HG02763 (cell line): ENCODE measurements at regions not wholly inside any gene's neighbourhood (a gene's known extent, or its start where the extent isn't known, plus 50 kb on each side); places are given as distances from the start of the nearest gene placed in this dataset.
"Not testable (repeated sequence)": the region's sequence is repeated elsewhere in the genome, so short reads cannot be mapped to it uniquely, and the experiment has no call there.

Experiments
- ATAC-seq: cut with Tn5 transposase; IDR thresholded peaks from one replicate; pipeline ENCODE4 v1.9.1; 2021; ENCODE audit warnings: mild to moderate bottlenecking, moderate library complexity; ENCODE audit not compliant: unreplicated experiment

DNA sequence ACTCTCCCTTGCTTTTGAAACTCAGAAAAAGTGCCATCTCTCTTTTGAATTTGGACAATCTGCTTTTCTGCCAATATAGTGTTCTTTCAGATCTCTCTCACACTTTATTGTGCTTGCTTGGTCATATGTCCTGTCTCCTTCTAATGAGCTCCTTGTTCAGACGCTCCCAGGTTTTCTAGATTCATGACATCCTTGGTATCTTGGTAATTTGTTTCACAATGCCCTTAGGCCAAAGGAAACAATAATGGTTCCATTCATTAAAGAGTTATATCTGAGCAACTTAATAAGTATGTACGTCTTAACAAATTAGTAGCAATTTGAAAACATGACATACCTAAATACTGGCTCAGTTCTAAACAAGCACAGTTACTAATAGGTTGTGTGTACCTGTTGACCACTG is 293.4 kb upstream of the SPTLC3 start:
- no peak for ATAC-seq

GRCh38 chr20:12715991-12716680 is 292.6 kb upstream of the SPTLC3 start:
- ATAC-seq, result no peak

- no peak for ATAC-seq
Measured at GRCh38 chr20:12717061-12717460, 291.7 kb upstream of the SPTLC3 start.

DNA sequence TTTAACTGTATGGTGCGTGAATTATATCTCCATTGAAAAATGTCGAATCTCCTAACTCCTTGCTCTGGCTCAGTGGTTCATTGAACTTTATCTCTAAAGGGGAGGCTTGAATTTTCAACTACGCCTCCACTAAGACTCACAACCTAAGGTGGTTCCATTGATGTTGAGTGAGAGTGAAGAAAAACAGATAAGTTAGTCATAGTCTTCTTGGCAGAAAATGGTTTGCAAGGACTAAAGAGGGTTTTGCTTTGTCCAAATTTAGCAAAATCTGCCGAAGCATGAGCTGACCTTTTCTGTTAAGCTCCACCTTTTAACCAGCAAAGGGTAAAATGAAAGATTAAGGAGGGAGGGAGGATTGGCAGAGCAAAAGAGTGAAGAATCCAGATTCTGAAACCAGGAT is 290.2 kb upstream of the SPTLC3 start:
- no peak for ATAC-seq

DNA sequence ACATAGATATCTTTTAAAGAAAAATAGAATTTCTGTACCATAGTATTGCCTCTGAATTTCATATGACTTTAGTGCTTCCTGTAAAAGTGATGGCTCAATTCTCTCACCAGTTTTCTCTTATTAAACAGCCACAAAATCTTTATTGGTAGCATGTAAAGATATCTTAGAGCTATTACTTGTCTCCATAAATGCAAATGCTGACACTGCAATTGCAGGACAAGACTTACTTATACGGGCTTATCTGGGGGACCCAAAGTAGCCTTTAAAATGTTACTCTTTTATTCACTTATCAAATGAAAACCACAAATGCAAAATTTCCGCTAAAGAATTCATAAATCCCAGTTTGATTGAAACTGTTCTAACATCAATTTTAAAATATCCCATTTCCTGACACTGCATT is 287.1 kb upstream of the SPTLC3 start:
- no peak for ATAC-seq

GRCh38 chr20:12722091-12722490 is 286.7 kb upstream of the SPTLC3 start:
- ATAC-seq, result no peak

DNA sequence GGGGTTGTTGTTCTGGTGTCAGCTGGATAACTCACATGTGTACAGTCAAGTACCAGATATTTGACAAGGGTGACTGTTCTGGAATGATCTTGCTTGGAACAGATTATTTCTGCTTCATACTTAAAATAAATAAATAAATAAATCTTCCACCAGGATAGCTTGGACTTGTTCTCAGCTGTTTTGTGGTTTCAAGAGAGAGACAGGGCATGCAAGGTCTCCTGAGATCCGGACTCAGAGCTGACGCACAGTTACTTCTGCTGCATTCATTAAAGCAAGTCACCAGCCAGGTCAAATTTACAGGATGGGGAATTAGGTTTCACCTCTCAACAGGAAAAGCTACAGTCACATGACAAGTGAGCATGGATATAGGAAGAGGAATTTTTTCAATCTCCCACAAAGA is 285.0 kb upstream of the SPTLC3 start:
- no peak for ATAC-seq

GRCh38 chr20:12728782-12729181 is 280.0 kb upstream of the SPTLC3 start:
- no peak for ATAC-seq

- no peak for ATAC-seq
Measured at GRCh38 chr20:12729326-12729725, 279.4 kb upstream of the SPTLC3 start.

- no peak for ATAC-seq
Measured at GRCh38 chr20:12733811-12734210, 275.0 kb upstream of the SPTLC3 start.

DNA sequence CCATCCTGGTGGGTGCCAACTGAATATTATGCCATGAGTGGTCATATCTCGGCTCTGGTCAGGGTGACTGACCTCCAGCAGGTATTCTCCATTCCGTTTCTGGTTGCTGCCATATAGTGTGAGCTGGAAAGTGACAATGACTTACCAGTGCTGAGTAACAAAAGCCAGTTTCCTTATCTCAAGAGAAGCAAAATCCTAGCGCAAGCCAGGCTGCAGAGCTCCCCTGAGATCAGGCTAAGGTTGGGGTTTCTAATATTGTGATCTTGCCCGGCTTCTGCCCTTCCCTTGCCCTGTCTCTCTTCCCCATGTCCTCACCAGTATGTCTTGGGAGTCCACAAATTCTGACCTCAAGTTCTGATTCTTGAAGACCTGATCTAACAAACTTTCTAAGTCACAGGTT is 271.3 kb upstream of the SPTLC3 start:
- ATAC-seq, result no peak

GRCh38 chr20:12737900-12738299 is 270.9 kb upstream of the SPTLC3 start:
- ATAC-seq, result no peak

DNA sequence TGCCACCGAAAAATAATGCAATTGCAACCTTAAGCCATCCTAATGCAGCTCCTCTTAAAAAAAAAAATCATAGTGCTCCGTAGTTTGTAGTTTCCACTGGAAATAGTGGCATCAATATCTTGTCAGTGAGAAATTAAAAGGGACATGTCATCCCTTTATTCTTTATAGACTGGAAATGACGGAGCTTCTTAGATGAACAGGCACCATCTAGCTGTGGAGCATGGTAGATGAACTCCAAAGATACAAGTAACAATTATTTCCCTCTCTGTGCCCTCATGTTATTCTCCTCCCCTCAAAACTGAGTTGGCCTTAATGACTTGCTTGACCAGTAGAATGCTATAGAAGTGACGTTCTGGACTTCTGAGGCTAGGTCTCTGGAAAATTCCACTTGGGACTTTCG is 268.1 kb upstream of the SPTLC3 start:
- ATAC-seq, result no peak

DNA sequence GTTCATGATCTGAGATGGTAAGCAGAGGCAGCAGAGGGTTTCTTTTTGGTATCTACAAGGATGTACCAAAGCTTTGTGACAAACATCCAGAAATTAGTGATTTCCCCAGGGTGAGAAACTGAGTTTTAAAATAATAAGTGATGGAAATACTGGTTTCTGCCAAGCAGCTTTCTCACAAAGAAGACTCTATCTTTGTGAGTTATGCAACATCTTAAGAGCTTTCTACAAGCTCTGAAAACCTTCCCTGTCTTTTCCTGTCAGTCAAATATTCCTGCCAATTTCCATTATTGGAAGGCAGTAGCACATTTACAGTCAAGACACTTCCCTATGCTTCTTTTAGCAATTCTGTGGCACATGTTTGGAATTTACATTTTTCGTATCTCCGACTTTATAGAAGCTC is 264.7 kb upstream of the SPTLC3 start:
- no peak for ATAC-seq

DNA sequence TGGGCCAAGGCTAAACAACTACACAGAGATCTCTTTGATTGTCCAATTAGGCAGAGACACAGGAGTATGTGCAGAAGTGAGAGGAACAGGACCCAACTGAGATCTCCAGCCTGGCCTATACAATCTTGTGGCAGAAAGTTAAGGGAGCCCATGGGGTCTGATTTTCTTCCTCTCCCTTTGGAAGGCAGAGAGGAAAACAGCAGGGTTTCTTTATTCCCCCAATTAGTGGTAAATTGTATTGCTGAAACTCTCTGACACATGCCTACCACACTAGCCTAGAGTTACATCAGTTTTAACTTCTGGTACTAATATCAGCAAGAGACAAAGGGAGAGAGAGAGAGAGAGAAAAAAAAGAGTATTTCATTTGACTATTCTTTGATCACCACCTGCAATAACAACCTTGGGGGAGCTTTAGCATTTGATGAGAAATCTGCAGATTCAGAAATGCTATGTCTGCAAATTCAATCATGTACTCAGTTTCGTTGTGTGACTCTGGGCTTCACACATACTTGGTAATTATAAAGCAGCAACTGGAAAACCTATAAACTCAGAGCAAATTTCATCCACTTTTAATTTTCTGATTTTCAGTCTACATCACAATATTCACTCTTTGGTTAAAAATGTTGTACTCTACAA is 260.3 kb upstream of the SPTLC3 start:
- ATAC-seq, result no peak

DNA sequence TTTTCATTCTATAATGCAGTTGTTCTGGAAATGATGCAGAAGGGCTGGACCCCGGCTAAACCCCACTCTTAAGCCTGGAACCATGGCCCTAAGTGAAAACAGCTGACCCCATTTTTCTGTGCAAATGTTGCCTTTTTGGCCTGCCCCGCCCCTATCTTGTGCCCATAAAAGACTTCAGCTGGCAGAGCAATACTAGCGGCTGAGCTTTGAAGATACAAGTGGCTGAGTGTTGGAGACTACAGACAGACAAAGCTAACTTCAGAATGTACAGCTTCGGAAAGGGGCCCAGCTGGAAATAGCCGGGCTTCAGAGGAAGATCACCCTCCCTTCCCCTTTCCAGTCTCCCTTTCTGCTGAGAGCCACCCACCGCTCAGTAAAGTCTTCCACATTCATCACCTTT is 258.6 kb upstream of the SPTLC3 start:
- no peak for ATAC-seq

- not testable (repeated sequence) for ATAC-seq
Measured at GRCh38 chr20:12752900-12753693, 255.7 kb upstream of the SPTLC3 start.

DNA sequence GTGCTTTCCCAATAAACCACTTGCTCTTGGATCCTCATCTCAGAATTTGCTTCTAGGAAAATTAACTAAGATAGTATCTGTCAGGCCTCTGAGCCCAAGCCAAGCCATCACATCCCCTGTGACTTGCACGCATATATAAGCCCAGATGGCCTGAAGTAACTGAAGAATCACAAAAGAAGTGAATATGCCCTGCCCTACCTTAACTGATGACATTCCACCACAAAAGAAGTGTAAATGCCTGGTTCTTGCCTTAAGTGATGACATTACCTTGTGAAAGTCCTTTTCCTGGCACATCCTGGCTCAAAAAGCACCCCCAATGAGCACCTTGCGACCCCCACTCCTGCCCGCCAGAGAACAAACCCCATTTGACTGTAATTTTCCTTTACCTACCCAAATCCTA is 255.0 kb upstream of the SPTLC3 start:
- ATAC-seq, result not testable (repeated sequence)

DNA sequence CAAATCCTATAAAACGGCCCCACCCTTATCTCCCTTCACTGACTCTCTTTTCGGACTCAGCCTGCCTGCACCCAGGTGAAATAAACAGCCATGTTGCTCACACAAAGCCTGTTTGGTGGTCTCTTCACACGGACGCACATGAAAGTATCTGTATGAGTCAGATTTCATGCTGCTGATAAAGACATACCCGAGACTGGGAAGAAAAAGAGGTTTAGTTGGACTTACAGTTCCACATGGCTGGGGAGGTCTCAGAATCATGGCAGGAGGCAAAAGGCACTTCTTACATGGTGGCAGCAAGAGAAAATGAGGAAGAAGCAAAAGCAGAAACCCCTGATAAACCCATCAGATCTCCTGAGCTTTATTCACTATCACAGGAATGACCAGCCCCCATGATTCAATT is 249.3 kb upstream of the SPTLC3 start:
- ATAC-seq, result not testable (repeated sequence)

GRCh38 chr20:12762725-12763124 is 246.0 kb upstream of the SPTLC3 start:
- no peak for ATAC-seq

DNA sequence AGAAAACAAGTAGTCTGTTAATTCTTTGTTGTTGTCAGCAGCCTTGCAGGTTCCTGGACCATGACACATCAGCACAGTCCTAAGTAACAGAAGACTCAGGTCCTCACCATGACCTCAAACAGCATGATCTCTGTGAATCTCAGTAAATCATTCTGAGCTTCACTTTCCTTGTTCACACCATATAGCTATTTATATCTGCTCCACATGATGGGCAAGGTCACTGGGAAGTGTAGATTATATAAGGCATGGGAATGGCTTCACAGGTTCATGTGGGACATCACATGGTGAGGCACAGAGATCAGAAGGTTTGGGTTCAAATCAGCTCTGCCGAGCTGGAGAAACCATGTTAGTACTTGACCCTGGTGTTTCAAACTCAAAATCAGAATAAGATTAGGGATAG is 245.4 kb upstream of the SPTLC3 start:
- no peak for ATAC-seq

- no peak for ATAC-seq
Measured at GRCh38 chr20:12764053-12764452, 244.7 kb upstream of the SPTLC3 start.
